Neural progenitor cell (in vitro differentiated cells): ENCODE measurements at regions not wholly inside any gene's neighbourhood (a gene's known extent, or its start where the extent isn't known, plus 50 kb on each side); places are given as distances from the start of the nearest gene placed in this dataset.

Experiments
- CTCF ChIP-seq: fragments of 200-600 bp; sonication (generic); IDR thresholded peaks from 2 replicates; pipeline ENCODE4 v1.5.1; 2017; ENCODE audit warnings: antibody characterized with exemption, mild to moderate bottlenecking
- EZH2 ChIP-seq: fragments of 200-600 bp; sonication (generic); IDR thresholded peaks from 2 replicates; pipeline ENCODE4 v1.6.1; 2017; ENCODE audit warnings: antibody characterized with exemption, mild to moderate bottlenecking, moderate library complexity
- EZH2phosphoT487 ChIP-seq: fragments of 200-600 bp; sonication (generic); IDR thresholded peaks from 2 replicates; pipeline ENCODE4 v1.6.1; 2017; ENCODE audit warnings: antibody characterized with exemption

- TF ChIP-seq EZH2 (no peak), CTCF (no peak), EZH2phosphoT487 (no peak)
Observed at GRCh38 chr11:112382561-112382960, 121.9 kb upstream of the PLET1 start.
